RCC 7860 (cell line): ENCODE measurements at regions not wholly inside any gene's neighbourhood (a gene's known extent, or its start where the extent isn't known, plus 50 kb on each side); places are given as distances from the start of the nearest gene placed in this dataset.
"Not testable (repeated sequence)": the region's sequence is repeated elsewhere in the genome, so short reads cannot be mapped to it uniquely, and the experiment has no call there.

Source experiments
- DNase-seq: peaks from one replicate; pipeline ENCODE4 v3.0.0-alpha.2; 2015; ENCODE audit warnings: low spot score
- FAIRE-seq: peaks from 2 replicates; lab custom pipeline; 2012; peaks lifted over from hg19 to GRCh38; lab: Jason Lieb, UNC

GRCh38 chrY:21033363-21033762 is 277.5 kb downstream of the RPS4Y2 start:
- FAIRE-seq (no peak), DNase-seq (no peak)

GRCh38 chrY:21034151-21035061 is 278.5 kb downstream of the RPS4Y2 start:
- DNase-seq (no peak), FAIRE-seq (no peak)

- not testable (repeated sequence) for FAIRE-seq, DNase-seq
Measured at GRCh38 chrY:21037398-21037797, 281.5 kb downstream of the RPS4Y2 start.

- FAIRE-seq: no peak
- DNase-seq: no peak
Measured at GRCh38 chrY:21039811-21040210, 283.9 kb downstream of the RPS4Y2 start.

- not testable (repeated sequence) for DNase-seq, FAIRE-seq
Measured at GRCh38 chrY:21040711-21041110, 284.8 kb downstream of the RPS4Y2 start.

GRCh38 chrY:21073079-21073478 is 317.2 kb downstream of the RPS4Y2 start:
- no peak for FAIRE-seq

GRCh38 chrY:21073641-21074260 is 317.8 kb downstream of the RPS4Y2 start:
- no peak for FAIRE-seq

More at GRCh38 chrY:21073079-21073478, 317.2 kb downstream of the RPS4Y2 start:
- no peak for DNase-seq

GRCh38 chrY:21075658-21076057 is 319.8 kb downstream of the RPS4Y2 start:
- DNase-seq (no peak), FAIRE-seq (no peak)

More at GRCh38 chrY:21073641-21074260, 317.8 kb downstream of the RPS4Y2 start:
- DNase-seq: no peak

GRCh38 chrY:21079670-21080069 is 323.8 kb downstream of the RPS4Y2 start:
- no peak for FAIRE-seq
- no peak for DNase-seq

- FAIRE-seq: no peak
Measured at GRCh38 chrY:21081640-21082611, 326.0 kb downstream of the RPS4Y2 start.

GRCh38 chrY:21082639-21083038 is 326.7 kb downstream of the RPS4Y2 start:
- FAIRE-seq (no peak), DNase-seq (no peak)

More at GRCh38 chrY:21081640-21082611, 326.0 kb downstream of the RPS4Y2 start:
- DNase-seq: no peak

GRCh38 chrY:21091909-21092308 is 336.0 kb downstream of the RPS4Y2 start:
- DNase-seq: no peak
- no peak for FAIRE-seq

- FAIRE-seq: no peak
Measured at GRCh38 chrY:21102507-21102906, 346.6 kb downstream of the RPS4Y2 start.

GRCh38 chrY:21103885-21104284 is 348.0 kb downstream of the RPS4Y2 start:
- FAIRE-seq (no peak), DNase-seq (no peak)

More at GRCh38 chrY:21102507-21102906, 346.6 kb downstream of the RPS4Y2 start:
- no peak for DNase-seq

GRCh38 chrY:21105529-21105928 is 349.6 kb downstream of the RPS4Y2 start:
- FAIRE-seq: no peak
- DNase-seq: no peak

- DNase-seq: no peak
- FAIRE-seq: no peak
Measured at GRCh38 chrY:21111313-21111712, 355.4 kb downstream of the RPS4Y2 start.

- no peak for FAIRE-seq
Measured at GRCh38 chrY:21121065-21121464, 365.2 kb downstream of the RPS4Y2 start.

GRCh38 chrY:21135591-21135990 is 375.5 kb upstream of the RBMY1B start:
- DNase-seq (no peak), FAIRE-seq (no peak)

More at GRCh38 chrY:21121065-21121464, 365.2 kb downstream of the RPS4Y2 start:
- no peak for DNase-seq

GRCh38 chrY:21138056-21138758 is 372.9 kb upstream of the RBMY1B start:
- DNase-seq: no peak

GRCh38 chrY:21146331-21146730 is 364.8 kb upstream of the RBMY1B start:
- FAIRE-seq (no peak), DNase-seq (no peak)

More at GRCh38 chrY:21138056-21138758, 372.9 kb upstream of the RBMY1B start:
- no peak for FAIRE-seq
